ENCODE measurements at regions not wholly inside any gene's neighbourhood (a gene's known extent, or its start where the extent isn't known, plus 50 kb on each side); places are given as distances from the start of the nearest gene placed in this dataset.

GRCh38 chr4:110359076-110359475, 116.9 kb upstream of the ENPEP start:
- H3K9ac ChIP-seq (ENCODE audit: low read depth in 2 of 2, low read length in 2 of 2): no peak overlapping the region
- intact Hi-C loops (cut with DNase I): no loop called here
- no peak for TF ChIP-seq CTCF (IDR thresholded peaks at IDR 0.05)
- H3K36me3 ChIP-seq: no peaks in the 10 kb centered on the region
- no peak overlapping the region for H3K27ac ChIP-seq
- no peak overlapping the region for H3K4me3 ChIP-seq
- no peaks in the 10 kb centered on the region for H3K27me3 ChIP-seq
- no peaks in the 10 kb centered on the region for H3K9me3 ChIP-seq
- DNase-seq: no peak
- H3K4me1 ChIP-seq: no peaks in the 10 kb centered on the region

GRCh38 chr4:110357521-110357920, 118.4 kb upstream of the ENPEP start:
- no peak for DNase-seq
- H3K36me3 ChIP-seq: no peaks in the 10 kb centered on the region

GRCh38 chr4:110354460-110354859, 121.5 kb upstream of the ENPEP start:
- H3K9me3 ChIP-seq: no peaks in the 10 kb centered on the region
- intact Hi-C loops (cut with DNase I): no loop called here
- no peak overlapping the region for H3K9ac ChIP-seq (ENCODE audit: low read depth in 2 of 2, low read length in 2 of 2)
- no peaks in the 10 kb centered on the region for H3K27me3 ChIP-seq
- H3K4me1 ChIP-seq: no peaks in the 10 kb centered on the region
- H3K36me3 ChIP-seq: no peaks in the 10 kb centered on the region
- no peak for DNase-seq
- no peak for TF ChIP-seq CTCF (IDR thresholded peaks at IDR 0.05)
- no peak overlapping the region for H3K4me3 ChIP-seq
- no peak overlapping the region for H3K27ac ChIP-seq

More at GRCh38 chr4:110357521-110357920, 118.4 kb upstream of the ENPEP start:
- H3K4me3 ChIP-seq: no peak overlapping the region
- TF ChIP-seq CTCF (IDR thresholded peaks at IDR 0.05): no peak
- H3K27ac ChIP-seq: no peak overlapping the region
- no peaks in the 10 kb centered on the region for H3K27me3 ChIP-seq
- no peaks in the 10 kb centered on the region for H3K9me3 ChIP-seq
- no peak overlapping the region for H3K9ac ChIP-seq (ENCODE audit: low read depth in 2 of 2, low read length in 2 of 2)
- intact Hi-C loops (cut with DNase I): no loop called here
- H3K4me1 ChIP-seq: no peaks in the 10 kb centered on the region

GRCh38 chr4:110352670-110353442, 123.1 kb upstream of the ENPEP start:
- Histone ChIP-seq H3K36me3 (no peaks in the 10 kb centered on the region), H3K4me3 (no peak overlapping the region), H3K27ac (no peak overlapping the region), H3K9ac (ENCODE audit: low read depth in 2 of 2, low read length in 2 of 2) (no peak overlapping the region), H3K4me1 (no peaks in the 10 kb centered on the region), H3K27me3 (no peaks in the 10 kb centered on the region), H3K9me3 (no peaks in the 10 kb centered on the region)
- no peak for DNase-seq
- intact Hi-C loops (cut with DNase I): no loop called here
- TF ChIP-seq CTCF (IDR thresholded peaks at IDR 0.05): no peak

GRCh38 chr4:110348711-110349383, 127.1 kb upstream of the ENPEP start:
- Histone ChIP-seq H3K4me3 (no peak overlapping the region), H3K27me3 (no peaks in the 10 kb centered on the region), H3K9me3 (no peaks in the 10 kb centered on the region), H3K4me1 (no peaks in the 10 kb centered on the region), H3K27ac (no peak overlapping the region), H3K9ac (ENCODE audit: low read depth in 2 of 2, low read length in 2 of 2) (no peak overlapping the region), H3K36me3 (no peaks in the 10 kb centered on the region)
- intact Hi-C loops (cut with DNase I): no loop called here
- no peak for DNase-seq
- TF ChIP-seq CTCF (IDR thresholded peaks at IDR 0.05): no peak

Measured in colonic mucosa (tissue), 4 donors.